Lung (tissue), 11 donors: ENCODE measurements at regions not wholly inside any gene's neighbourhood (a gene's known extent, or its start where the extent isn't known, plus 50 kb on each side); places are given as distances from the start of the nearest gene placed in this dataset.

Experiments
- ATAC-seq: fragments of 200-7000 bp; cut with Tn5 transposase; one replicate; pipeline ENCODE4 v1.9.1; 2020; ENCODE audit warnings: moderate number of reproducible peaks; ENCODE audit not compliant: insufficient read depth, low FRiP score
- DNase-seq, 3 donors: peaks; one replicate each; pipeline ENCODE4 v3.0.0-alpha.2; 2013 to 2017
- H3K27ac ChIP-seq, 2 donors: one replicate each; pipeline ENCODE4 v1.5.1; 2013; ENCODE audit warnings: mild to moderate bottlenecking in 2 of 2, moderate library complexity in 2 of 2, control low read depth in 1 of 2, inconsistent platforms in 1 of 2, low read depth in 1 of 2, low read length in 1 of 2
- H3K27me3 ChIP-seq, 3 donors: one replicate each; pipeline ENCODE4 v1.5.1; 2013; ENCODE audit warnings: low read length in 2 of 3; ENCODE audit not compliant: control insufficient read depth in 3 of 3, insufficient read depth in 3 of 3
- H3K36me3 ChIP-seq, 4 donors: one replicate each; pipeline ENCODE4 v1.5.1; 2013; ENCODE audit warnings: low read length in 4 of 4, mild to moderate bottlenecking in 1 of 4, moderate library complexity in 1 of 4; ENCODE audit not compliant: control insufficient read depth in 4 of 4, insufficient read depth in 4 of 4
- H3K4me1 ChIP-seq, 5 donors: one replicate each; pipeline ENCODE4 v1.5.1; 2013; ENCODE audit warnings: low read length in 5 of 5, mild to moderate bottlenecking in 2 of 5, moderate library complexity in 1 of 5; ENCODE audit not compliant: control insufficient read depth in 5 of 5, insufficient read depth in 5 of 5
- H3K4me3 ChIP-seq: one replicate; pipeline ENCODE4 v1.5.1; 2013; ENCODE audit warnings: mild to moderate bottlenecking, control low read depth, moderate library complexity
- H3K9ac ChIP-seq, 2 donors: one replicate each; pipeline ENCODE4 v1.5.1; 2013; ENCODE audit warnings: low read length in 2 of 2, control low read depth in 1 of 2; ENCODE audit not compliant: insufficient read depth in 1 of 2
- H3K9me3 ChIP-seq, 4 donors: one replicate each; pipeline ENCODE4 v1.5.1; 2013; ENCODE audit warnings: low read length in 3 of 4, mild to moderate bottlenecking in 1 of 4, moderate library complexity in 1 of 4; ENCODE audit not compliant: control insufficient read depth in 4 of 4, insufficient read depth in 3 of 4
- WGBS, 2 donors: extraction: QIAGEN DNeasy Blood & Tissue Kit; methylation state at CpG; one replicate each; pipeline ENCODE4 v1.1.7; 2013; 5-methylcytosine and 5-hydroxymethylcytosine counted together
- TF ChIP-seq, protein P1 (sequence below): IDR thresholded peaks from 2 replicates; pipeline ENCODE4 v1.5.1; 2012; ENCODE audit warnings: mild to moderate bottlenecking; ENCODE audit errors: control extremely low read depth, extremely low read depth
- donor health status: control.
- donor health status: control.
- donor health status: Bipolar disorder and iron deficiency.
- donor health status: healthy.
- donor health status: DM: yes; HTN: yes; CAD: no.

DNA sequence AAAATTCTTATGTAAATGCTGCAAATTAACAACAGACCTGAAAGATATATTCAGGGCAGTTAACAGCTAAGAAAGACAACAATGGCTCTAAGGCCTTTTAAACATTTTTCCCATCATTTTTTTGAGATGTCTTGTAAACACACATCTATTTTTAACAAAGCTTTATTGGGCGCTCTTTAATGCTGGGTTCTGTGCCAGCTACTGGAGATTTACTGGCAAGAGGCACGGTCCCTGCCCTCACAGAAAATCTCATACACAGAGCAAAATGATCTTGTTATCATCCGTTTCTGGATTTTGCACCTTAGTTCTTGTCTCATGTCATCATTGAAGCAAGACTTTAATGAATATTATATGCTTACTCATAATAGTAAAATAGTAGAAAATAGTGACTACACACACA lies 1022.3 kb upstream of the WWC1 start:
- ATAC-seq (no peak), DNase-seq (no peak)
- 66 to 76% methylated on average over 3 of the region's 3 CpGs for WGBS, 2 donors
- Histone ChIP-seq H3K27ac (no peak overlapping the region), H3K27me3 (no peaks in the 10 kb centered on the region), H3K9me3 (no peaks in the 10 kb centered on the region), H3K4me1 (no peaks in the 10 kb centered on the region), H3K36me3 (no peaks in the 10 kb centered on the region), H3K4me3 (no peak overlapping the region), H3K9ac (no peak overlapping the region)
- TF ChIP-seq, protein P1, sequence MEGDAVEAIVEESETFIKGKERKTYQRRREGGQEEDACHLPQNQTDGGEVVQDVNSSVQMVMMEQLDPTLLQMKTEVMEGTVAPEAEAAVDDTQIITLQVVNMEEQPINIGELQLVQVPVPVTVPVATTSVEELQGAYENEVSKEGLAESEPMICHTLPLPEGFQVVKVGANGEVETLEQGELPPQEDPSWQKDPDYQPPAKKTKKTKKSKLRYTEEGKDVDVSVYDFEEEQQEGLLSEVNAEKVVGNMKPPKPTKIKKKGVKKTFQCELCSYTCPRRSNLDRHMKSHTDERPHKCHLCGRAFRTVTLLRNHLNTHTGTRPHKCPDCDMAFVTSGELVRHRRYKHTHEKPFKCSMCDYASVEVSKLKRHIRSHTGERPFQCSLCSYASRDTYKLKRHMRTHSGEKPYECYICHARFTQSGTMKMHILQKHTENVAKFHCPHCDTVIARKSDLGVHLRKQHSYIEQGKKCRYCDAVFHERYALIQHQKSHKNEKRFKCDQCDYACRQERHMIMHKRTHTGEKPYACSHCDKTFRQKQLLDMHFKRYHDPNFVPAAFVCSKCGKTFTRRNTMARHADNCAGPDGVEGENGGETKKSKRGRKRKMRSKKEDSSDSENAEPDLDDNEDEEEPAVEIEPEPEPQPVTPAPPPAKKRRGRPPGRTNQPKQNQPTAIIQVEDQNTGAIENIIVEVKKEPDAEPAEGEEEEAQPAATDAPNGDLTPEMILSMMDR = no peak

DNA sequence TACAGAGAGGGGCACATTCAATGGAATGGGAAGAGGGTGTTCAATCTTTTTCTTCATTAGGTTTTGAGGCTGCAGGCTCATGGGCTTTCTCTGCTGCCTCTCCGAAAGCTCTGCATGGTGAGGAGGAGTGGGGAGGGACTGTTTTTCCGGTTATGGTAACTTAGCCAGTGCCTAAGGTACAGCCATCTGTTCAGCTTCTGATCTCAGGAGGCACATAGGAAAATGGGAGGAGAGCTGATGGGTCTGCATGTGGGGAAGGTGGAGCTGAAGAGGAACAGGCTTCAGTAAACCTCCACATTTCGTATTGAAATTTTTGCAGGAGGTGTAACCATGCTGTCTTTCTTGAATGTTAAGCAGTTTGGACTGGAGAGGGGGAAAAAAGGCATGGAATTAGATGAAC lies 1020.4 kb upstream of the WWC1 start:
- Histone ChIP-seq H3K36me3 (no peaks in the 10 kb centered on the region), H3K27me3 (no peaks in the 10 kb centered on the region), H3K4me1 (no peaks in the 10 kb centered on the region), H3K9ac (no peak overlapping the region), H3K9me3 (no peaks in the 10 kb centered on the region), H3K27ac (no peak overlapping the region), H3K4me3 (no peak overlapping the region)
- 78 to 88% methylated on average over 3 of the region's 3 CpGs for WGBS, 2 donors
- DNase-seq (no peak), ATAC-seq (no peak)
- TF ChIP-seq, protein P1 = no peak

DNA sequence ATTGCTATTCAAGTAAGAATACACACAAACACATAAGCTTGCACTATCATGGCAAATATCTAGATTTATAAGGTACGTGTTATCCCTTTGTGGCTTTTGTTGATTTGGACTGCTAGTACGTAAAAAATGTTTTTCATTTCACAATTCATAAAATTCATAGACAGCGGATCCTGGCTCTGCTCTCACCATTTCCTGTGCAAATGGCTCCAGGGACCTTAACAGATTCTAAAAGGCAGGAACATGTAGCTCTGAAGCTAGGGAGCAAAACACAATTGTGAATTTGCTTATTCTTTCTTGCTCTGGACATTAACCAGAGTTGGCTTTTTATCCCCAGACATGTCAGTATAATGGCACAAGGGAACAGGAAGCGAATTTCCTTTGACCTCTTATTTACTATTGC lies 1019.9 kb upstream of the WWC1 start:
- ATAC-seq (no peak), DNase-seq (no peak)
- 86 to 88% methylated on average over 4 of the region's 4 CpGs for WGBS, 2 donors
- Histone ChIP-seq H3K4me1 (no peaks in the 10 kb centered on the region), H3K4me3 (no peak overlapping the region), H3K36me3 (no peaks in the 10 kb centered on the region), H3K9me3 (no peaks in the 10 kb centered on the region), H3K27me3 (no peaks in the 10 kb centered on the region), H3K9ac (no peak overlapping the region), H3K27ac (no peak overlapping the region)
- TF ChIP-seq, protein P1 = no peak

DNA sequence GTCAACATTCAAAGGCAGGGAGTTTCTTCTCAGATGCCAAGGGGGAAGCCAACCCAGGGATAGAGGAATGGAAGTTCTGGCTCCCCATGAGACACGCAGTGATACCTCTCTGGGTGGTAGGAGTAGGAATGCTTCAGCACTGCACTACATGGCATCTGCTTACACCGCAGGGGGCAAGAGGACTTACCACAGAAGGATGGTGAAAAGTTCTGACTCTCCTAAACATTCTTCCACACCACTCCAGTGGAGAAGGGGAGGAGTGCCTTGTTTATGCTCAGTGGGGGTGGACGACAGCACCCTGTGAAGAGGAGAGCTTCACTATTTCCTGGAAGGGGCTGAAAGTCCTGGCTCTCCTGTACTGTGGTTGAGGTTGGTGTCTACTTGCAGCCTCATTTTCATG lies 1011.3 kb upstream of the WWC1 start:
- H3K4me1 ChIP-seq = no peaks in the 10 kb centered on the region
- H3K9ac ChIP-seq = no peak overlapping the region
- H3K27ac ChIP-seq = no peak overlapping the region
- H3K36me3 ChIP-seq = no peaks in the 10 kb centered on the region
- WGBS, 2 donors = 81 to 84% methylated on average over 3 of the region's 3 CpGs
- H3K9me3 ChIP-seq = peaks cover 0 to 1% (median 0%) of the 10 kb centered on the region in 4 donors
- DNase-seq (no peak), ATAC-seq (no peak)
- TF ChIP-seq, protein P1 = no peak
- no peak overlapping the region for H3K4me3 ChIP-seq
- H3K27me3 ChIP-seq = no peaks in the 10 kb centered on the region
